ENCODE measurements at regions not wholly inside any gene's neighbourhood (a gene's known extent, or its start where the extent isn't known, plus 50 kb on each side); places are given as distances from the start of the nearest gene placed in this dataset.

GRCh38 chr18:44537526-44537925, 143.2 kb upstream of the SETBP1 start:
- H3K4me1 Mint-ChIP-seq, result no peaks in the 10 kb centered on the region
- no peak overlapping the region for H3K27ac Mint-ChIP-seq
- H3K9me3 ChIP-seq (ENCODE audit: control insufficient read depth, low read length, poor library complexity, severe bottlenecking), result no peaks in the 10 kb centered on the region
- no peak overlapping the region for H3K4me3 Mint-ChIP-seq
- H3K27me3 Mint-ChIP-seq, result no peaks in the 10 kb centered on the region
- ATAC-seq (no peak), DNase-seq (no peak)
- no peaks in the 10 kb centered on the region for H3K36me3 Mint-ChIP-seq (ENCODE audit: low read depth)

GRCh38 chr18:44539926-44540325, 140.8 kb upstream of the SETBP1 start:
- Mint-ChIP-seq H3K4me1 (no peaks in the 10 kb centered on the region), H3K36me3 (ENCODE audit: low read depth) (no peaks in the 10 kb centered on the region), H3K27me3 (no peaks in the 10 kb centered on the region), H3K4me3 (no peak overlapping the region), H3K27ac (no peak overlapping the region)
- ATAC-seq, result no peak
- H3K9me3 ChIP-seq (ENCODE audit: control insufficient read depth, low read length, poor library complexity, severe bottlenecking), result no peaks in the 10 kb centered on the region
- no peak for DNase-seq

GRCh38 chr18:44541159-44541558, 139.5 kb upstream of the SETBP1 start:
- ATAC-seq, result no peak
- H3K27ac Mint-ChIP-seq, result no peak overlapping the region
- no peaks in the 10 kb centered on the region for H3K36me3 Mint-ChIP-seq (ENCODE audit: low read depth)
- DNase-seq, result no peak
- H3K27me3 Mint-ChIP-seq, result no peaks in the 10 kb centered on the region
- H3K4me1 Mint-ChIP-seq, result no peaks in the 10 kb centered on the region
- no peaks in the 10 kb centered on the region for H3K9me3 ChIP-seq (ENCODE audit: control insufficient read depth, low read length, poor library complexity, severe bottlenecking)
- H3K4me3 Mint-ChIP-seq, result no peak overlapping the region

GRCh38 chr18:44541781-44542180, 138.9 kb upstream of the SETBP1 start:
- no peaks in the 10 kb centered on the region for H3K4me1 Mint-ChIP-seq
- no peak for ATAC-seq
- no peak overlapping the region for H3K4me3 Mint-ChIP-seq
- H3K36me3 Mint-ChIP-seq (ENCODE audit: low read depth), result no peaks in the 10 kb centered on the region
- no peak overlapping the region for H3K27ac Mint-ChIP-seq
- no peaks in the 10 kb centered on the region for H3K27me3 Mint-ChIP-seq
- H3K9me3 ChIP-seq (ENCODE audit: control insufficient read depth, low read length, poor library complexity, severe bottlenecking), result no peaks in the 10 kb centered on the region
- DNase-seq, result no peak

GRCh38 chr18:44543387-44543786, 137.3 kb upstream of the SETBP1 start:
- Mint-ChIP-seq H3K27ac (no peak overlapping the region), H3K36me3 (ENCODE audit: low read depth) (no peaks in the 10 kb centered on the region), H3K4me3 (no peak overlapping the region), H3K4me1 (no peaks in the 10 kb centered on the region), H3K27me3 (no peaks in the 10 kb centered on the region)
- no peak for ATAC-seq
- no peaks in the 10 kb centered on the region for H3K9me3 ChIP-seq (ENCODE audit: control insufficient read depth, low read length, poor library complexity, severe bottlenecking)
- DNase-seq, result no peak

- no peak overlapping the region for H3K4me3 Mint-ChIP-seq
- ATAC-seq (no peak), DNase-seq (no peak)
- no peaks in the 10 kb centered on the region for H3K36me3 Mint-ChIP-seq (ENCODE audit: low read depth)
- H3K9me3 ChIP-seq (ENCODE audit: control insufficient read depth, low read length, poor library complexity, severe bottlenecking), result no peaks in the 10 kb centered on the region
- no peaks in the 10 kb centered on the region for H3K27me3 Mint-ChIP-seq
- no peaks in the 10 kb centered on the region for H3K4me1 Mint-ChIP-seq
- H3K27ac Mint-ChIP-seq, result no peak overlapping the region
Measured at GRCh38 chr18:44545359-44545985, 135.2 kb upstream of the SETBP1 start.

- H3K36me3 Mint-ChIP-seq (ENCODE audit: low read depth), result no peaks in the 10 kb centered on the region
- no peaks in the 10 kb centered on the region for H3K27me3 Mint-ChIP-seq
- H3K9me3 ChIP-seq (ENCODE audit: control insufficient read depth, low read length, poor library complexity, severe bottlenecking), result no peaks in the 10 kb centered on the region
- DNase-seq (no peak), ATAC-seq (no peak)
- no peak overlapping the region for H3K4me3 Mint-ChIP-seq
- no peak overlapping the region for H3K27ac Mint-ChIP-seq
- no peaks in the 10 kb centered on the region for H3K4me1 Mint-ChIP-seq
Measured at GRCh38 chr18:44546954-44547353, 133.7 kb upstream of the SETBP1 start.

GRCh38 chr18:44548291-44549221, 132.1 kb upstream of the SETBP1 start:
- Mint-ChIP-seq H3K27me3 (no peaks in the 10 kb centered on the region), H3K4me1 (no peaks in the 10 kb centered on the region), H3K36me3 (ENCODE audit: low read depth) (no peaks in the 10 kb centered on the region), H3K4me3 (no peak overlapping the region), H3K27ac (no peak overlapping the region)
- no peak for ATAC-seq
- DNase-seq, result no peak
- no peaks in the 10 kb centered on the region for H3K9me3 ChIP-seq (ENCODE audit: control insufficient read depth, low read length, poor library complexity, severe bottlenecking)

GRCh38 chr18:44552706-44553105, 128.0 kb upstream of the SETBP1 start:
- Mint-ChIP-seq H3K36me3 (ENCODE audit: low read depth) (no peaks in the 10 kb centered on the region), H3K4me3 (no peak overlapping the region), H3K4me1 (no peaks in the 10 kb centered on the region), H3K27ac (no peak overlapping the region), H3K27me3 (peaks cover 15% of the 10 kb centered on the region)
- no peaks in the 10 kb centered on the region for H3K9me3 ChIP-seq (ENCODE audit: control insufficient read depth, low read length, poor library complexity, severe bottlenecking)
- DNase-seq, result no peak
- ATAC-seq, result no peak

GRCh38 chr18:44556296-44556695, 124.4 kb upstream of the SETBP1 start:
- H3K27me3 Mint-ChIP-seq, result peaks cover 24% of the 10 kb centered on the region

GRCh38 chr18:44557616-44558151, 123.0 kb upstream of the SETBP1 start:
- Mint-ChIP-seq H3K27me3 (peaks cover 24% of the 10 kb centered on the region), H3K4me1 (no peaks in the 10 kb centered on the region), H3K27ac (no peak overlapping the region), H3K36me3 (ENCODE audit: low read depth) (no peaks in the 10 kb centered on the region), H3K4me3 (no peak overlapping the region)
- no peaks in the 10 kb centered on the region for H3K9me3 ChIP-seq (ENCODE audit: control insufficient read depth, low read length, poor library complexity, severe bottlenecking)
- ATAC-seq (no peak), DNase-seq (no peak)

More at GRCh38 chr18:44556296-44556695, 124.4 kb upstream of the SETBP1 start:
- no peak for ATAC-seq
- no peaks in the 10 kb centered on the region for H3K9me3 ChIP-seq (ENCODE audit: control insufficient read depth, low read length, poor library complexity, severe bottlenecking)
- Mint-ChIP-seq H3K27ac (no peak overlapping the region), H3K4me3 (no peak overlapping the region), H3K36me3 (ENCODE audit: low read depth) (no peaks in the 10 kb centered on the region), H3K4me1 (no peaks in the 10 kb centered on the region)
- DNase-seq, result no peak

GRCh38 chr18:44558767-44559166, 121.9 kb upstream of the SETBP1 start:
- DNase-seq (no peak), ATAC-seq (no peak)
- Mint-ChIP-seq H3K27me3 (peaks cover 31% of the 10 kb centered on the region), H3K27ac (no peak overlapping the region), H3K36me3 (ENCODE audit: low read depth) (no peaks in the 10 kb centered on the region), H3K4me3 (no peak overlapping the region), H3K4me1 (no peaks in the 10 kb centered on the region)
- no peaks in the 10 kb centered on the region for H3K9me3 ChIP-seq (ENCODE audit: control insufficient read depth, low read length, poor library complexity, severe bottlenecking)

- H3K9me3 ChIP-seq (ENCODE audit: control insufficient read depth, low read length, poor library complexity, severe bottlenecking), result peaks cover 2% of the 10 kb centered on the region
- peaks cover 18% of the 10 kb centered on the region for H3K27me3 Mint-ChIP-seq
- DNase-seq, result no peak
- H3K4me3 Mint-ChIP-seq, result no peak overlapping the region
- H3K4me1 Mint-ChIP-seq, result no peaks in the 10 kb centered on the region
- ATAC-seq, result no peak
- no peaks in the 10 kb centered on the region for H3K36me3 Mint-ChIP-seq (ENCODE audit: low read depth)
- H3K27ac Mint-ChIP-seq, result no peak overlapping the region
Measured at GRCh38 chr18:44562986-44563385, 117.7 kb upstream of the SETBP1 start.

Measured in T-helper 17 cell (primary cell).